ENCODE measurements at regions not wholly inside any gene's neighbourhood (a gene's known extent, or its start where the extent isn't known, plus 50 kb on each side); places are given as distances from the start of the nearest gene placed in this dataset.
"Not testable (repeated sequence)": the region's sequence is repeated elsewhere in the genome, so short reads cannot be mapped to it uniquely, and the experiment has no call there.

DNA sequence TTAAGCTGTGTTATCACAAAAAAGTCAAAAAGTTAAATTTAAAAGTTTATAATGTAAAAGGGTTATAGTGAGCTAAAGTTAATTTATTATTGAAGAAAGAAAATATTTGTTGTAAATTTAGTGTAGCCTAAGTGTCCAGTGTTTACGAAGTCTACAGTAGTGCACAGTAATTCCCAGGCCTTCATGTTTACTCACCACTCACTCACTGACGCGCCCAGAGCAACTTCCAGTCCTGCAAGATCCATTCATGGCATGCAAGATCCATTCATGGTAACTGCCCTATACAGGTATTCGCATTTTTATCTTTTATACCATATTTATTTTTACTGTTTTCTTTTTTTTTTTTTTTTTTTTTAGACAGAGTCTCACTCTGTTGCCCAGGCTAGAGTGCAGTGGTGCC, 69.5 kb downstream of the TPRA1 start:
- no peak for DNase-seq

DNA sequence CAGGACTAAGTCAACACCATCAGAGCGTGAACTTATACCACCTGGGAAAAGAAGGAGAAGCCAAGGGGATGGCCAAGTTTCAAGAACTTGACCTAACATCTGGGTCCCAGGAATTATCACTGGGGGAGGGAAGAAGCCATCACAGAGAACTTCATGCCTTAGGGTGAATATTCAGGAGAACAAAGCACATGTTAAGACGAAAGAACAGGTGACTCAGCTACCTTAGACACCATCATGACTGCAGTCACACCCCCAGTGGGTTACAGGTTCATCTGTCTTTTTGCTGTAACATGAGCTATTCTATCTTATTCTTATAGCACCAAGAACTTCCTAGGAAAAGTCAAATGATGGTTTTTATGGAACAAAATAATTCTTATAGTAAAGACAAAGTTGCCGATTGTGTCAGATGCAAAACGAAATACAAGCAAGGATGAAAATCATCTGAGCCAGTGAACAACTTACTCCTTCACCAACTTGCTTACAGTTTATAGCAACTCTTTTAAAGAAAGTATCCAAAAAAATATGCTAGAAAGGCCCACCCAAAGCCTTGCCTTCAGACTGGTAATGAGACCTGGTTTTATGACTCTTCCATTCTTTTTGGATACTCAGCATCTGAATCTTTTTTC, 72.0 kb downstream of the TPRA1 start:
- no peak for DNase-seq

DNA sequence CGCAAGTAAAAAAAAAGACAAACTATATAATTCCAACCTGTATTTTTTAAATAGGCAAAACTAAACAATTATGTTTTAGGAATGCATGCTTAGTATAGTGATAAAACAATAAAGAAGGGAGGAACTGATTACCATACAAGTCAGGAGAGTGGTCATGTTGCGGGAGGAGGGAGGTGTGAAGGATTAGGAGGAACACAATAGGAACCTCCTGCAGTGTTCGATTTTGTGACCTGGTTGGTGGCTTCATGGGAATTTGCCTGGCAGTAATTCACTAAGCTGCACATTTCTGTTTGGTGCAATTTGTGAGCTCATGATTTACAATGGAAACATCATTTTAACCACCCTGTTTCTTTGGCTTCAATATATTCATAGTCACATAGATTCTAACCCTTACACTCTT, 78.3 kb downstream of the TPRA1 start:
- DNase-seq: no peak

DNA sequence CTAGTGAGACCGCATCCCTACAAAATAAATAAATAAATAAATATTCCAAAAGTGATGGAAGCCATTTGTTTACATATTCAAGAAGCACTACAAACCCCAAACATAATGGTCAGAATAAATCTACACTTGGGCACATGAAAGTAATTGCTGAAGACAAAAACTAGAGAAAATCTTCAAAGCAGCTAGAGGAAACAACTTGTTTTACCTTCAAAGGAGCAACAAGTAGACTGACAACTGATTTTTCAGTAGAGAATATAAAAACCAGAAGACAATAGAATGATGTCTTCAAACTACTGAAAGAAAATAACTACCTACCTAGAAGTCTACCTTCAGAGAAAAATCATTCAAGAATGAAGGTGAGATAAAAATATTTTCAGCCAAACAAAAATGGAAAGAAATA, 89.4 kb downstream of the TPRA1 start:
- no peak for DNase-seq

DNA sequence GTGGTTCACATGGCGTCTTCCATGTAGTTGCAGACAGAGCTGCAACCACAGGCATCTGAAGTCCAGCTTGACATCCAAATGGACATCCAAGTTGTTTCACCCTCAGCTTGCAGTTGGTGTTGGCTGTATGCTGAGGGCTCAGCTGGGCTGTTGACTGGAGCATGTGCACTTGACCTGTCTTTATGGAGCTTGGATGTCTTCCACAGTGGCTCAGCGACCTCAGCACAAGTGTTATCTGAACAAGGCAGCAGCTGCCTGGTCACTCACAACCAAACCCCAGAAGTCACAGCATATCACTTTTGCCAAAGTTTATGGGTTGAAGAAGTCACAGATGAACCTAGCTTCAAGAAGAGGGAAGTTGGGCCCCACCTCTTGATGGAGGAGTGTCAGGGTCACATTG, 92.9 kb downstream of the TPRA1 start:
- no peak for DNase-seq

DNA sequence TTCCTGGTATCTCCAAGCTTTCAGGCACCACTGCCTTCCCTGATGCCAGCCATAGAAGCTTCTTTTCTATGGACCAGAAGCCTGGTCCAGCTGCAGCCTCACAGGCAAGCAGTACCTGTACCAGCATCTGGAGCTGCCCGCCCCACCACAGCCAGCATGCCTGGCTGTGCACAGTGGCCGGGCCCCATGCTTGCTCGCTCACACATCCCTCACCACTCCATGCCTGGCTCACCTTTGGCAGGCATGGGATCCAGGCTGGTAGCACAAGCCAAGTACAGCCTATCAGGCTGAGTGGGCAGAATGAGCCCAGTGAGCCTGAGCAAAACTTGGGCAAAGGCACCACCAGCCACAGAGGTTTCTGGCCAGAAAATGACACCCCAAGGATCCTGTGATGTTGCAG, 93.4 kb downstream of the TPRA1 start:
- DNase-seq: no peak

DNA sequence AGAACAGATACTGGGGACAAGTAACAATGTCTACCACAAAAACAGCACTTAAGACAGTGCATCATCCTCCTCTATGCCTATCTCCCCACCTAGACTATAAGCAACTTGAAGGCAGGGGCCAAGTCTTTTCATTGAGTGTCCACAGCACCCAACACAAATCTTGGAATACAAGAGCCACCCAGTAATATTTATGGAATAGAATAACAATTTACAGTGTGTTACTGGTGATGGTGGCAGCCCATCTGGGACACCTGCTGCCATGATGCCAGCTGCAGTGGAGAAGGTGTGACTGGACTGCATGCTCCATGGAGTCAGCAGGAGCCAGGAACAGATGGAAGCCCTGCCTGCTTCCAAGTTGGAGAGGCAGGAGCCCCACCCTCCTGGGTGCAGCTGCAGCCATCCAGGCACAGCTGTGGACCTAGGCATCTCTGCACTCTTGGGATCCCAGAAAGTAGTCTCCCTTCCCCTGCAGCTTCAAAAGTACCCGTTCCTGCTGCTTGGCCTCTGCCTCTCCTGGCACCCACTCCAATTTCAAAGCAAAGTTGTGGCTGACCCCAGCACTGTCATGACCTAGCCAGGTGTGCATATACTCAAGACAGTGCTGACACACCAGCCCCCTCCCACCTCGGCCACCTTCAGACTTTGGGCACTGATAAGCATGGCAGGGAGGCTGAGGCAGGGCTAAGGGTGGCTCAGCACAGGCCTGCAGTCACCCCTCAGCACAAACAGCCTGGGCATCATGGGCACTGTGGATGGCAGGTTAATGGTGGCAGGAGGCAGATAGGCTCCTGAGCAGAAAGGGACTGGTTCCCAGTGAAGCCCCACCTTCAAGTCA, 94.5 kb downstream of the TPRA1 start:
- DNase-seq: no peak

DNA sequence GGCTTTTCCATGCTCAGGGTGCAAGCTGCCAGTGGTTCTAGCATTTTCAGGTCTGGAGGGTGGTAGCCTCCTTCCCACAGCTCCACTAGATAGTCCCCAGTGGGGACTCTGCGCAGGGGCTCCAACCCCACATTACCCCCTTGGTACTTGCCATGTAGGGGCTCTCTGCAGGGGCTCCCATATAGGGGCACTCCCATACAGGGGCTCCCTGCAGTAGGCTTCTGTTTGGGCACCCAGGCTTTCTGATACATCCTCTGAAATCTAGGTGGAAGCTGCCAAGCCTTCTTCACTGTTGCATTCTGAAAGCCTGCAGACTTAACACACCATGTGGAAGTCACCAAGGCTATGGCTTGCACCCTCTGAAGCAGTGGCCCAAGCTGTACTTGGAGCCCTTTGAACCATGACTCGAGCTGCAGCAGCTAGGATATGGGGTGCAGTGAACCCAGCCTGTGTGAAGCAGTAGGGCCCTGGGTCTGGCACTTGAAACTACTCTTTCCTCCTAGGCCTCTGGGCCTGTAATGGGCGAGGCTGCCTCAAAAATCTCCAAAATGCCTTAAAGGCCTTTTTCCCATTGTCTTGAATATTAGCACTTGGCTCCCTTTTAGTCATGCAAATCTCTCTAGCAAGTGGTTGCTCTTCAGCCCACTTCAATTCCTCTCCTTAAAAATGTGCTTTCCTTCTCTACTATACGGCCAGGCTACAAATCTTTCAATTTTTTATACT, 96.4 kb downstream of the TPRA1 start:
- no peak for DNase-seq

DNA sequence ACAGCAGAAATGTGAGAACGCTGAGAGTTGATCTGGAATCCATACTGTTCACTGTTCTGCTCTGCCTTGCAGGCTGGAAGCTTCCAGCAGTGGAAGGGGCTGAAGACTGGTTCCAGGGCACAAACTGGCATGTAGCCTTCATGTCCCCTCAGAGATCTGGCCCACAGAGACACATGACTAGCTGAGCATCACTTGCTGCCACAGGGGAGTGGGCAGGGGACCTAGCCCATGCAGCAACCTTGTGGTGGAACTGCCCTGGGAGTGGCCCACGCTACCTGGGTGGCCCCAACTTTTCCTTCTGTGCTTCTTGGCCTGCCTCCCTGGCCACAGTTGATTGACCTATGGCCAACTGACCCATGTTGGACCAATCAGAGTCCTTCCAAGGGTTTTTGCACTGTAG, 98.1 kb downstream of the TPRA1 start:
- DNase-seq: no peak

DNA sequence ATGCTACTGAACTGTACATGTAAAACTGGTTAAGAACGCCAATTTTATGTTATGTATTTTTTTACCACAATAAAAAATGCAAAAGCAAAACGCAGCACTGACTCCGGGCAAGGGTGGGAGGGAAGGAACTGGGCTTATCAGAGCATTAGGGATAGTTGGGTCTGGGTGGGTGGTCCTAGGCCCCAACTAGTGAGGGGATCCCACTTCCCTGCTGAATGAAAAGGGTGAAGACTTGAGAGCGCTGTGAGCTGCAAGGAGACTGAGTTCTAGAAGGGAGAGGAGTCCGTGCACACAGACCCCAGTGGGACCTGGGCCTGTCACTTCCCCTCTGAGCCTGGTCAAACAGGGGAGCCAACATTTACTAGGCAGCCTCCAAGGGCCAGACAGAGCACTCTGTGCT, 98.6 kb downstream of the TPRA1 start:
- no peak for DNase-seq

DNA sequence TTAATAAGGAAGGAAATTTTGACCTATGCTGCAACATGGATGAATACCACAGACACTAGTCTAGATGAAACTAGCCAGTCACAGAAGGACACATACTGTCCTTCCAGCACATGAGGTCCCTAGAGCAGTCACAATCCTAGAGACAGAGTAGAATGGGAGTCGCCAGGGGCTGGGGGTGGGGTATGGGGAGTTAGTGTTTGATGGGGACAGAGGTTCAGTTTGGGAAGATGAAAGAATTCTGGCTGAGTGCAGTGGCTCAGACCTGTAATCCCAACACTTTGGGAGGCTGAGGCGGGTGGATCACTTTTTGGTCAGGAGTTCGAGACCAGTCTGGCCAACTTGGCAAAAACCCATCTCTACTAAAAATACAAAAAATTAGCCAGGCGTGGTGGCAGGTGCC, 99.2 kb downstream of the TPRA1 start:
- DNase-seq: no peak

DNA sequence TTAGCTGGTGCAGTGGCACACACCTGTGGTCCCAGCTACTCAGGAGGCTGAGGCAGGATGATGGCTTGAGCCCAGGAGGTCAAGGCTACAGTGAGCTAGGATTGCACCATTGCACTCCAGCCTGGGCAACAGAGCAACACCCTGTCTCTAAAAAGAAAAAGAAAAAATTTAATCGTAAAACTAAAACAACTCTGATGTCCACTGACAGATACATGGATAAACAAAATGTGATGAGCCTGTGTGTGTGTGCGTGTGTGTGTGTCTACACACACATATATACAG, 99.6 kb downstream of the TPRA1 start:
- DNase-seq: not testable (repeated sequence)

DNA sequence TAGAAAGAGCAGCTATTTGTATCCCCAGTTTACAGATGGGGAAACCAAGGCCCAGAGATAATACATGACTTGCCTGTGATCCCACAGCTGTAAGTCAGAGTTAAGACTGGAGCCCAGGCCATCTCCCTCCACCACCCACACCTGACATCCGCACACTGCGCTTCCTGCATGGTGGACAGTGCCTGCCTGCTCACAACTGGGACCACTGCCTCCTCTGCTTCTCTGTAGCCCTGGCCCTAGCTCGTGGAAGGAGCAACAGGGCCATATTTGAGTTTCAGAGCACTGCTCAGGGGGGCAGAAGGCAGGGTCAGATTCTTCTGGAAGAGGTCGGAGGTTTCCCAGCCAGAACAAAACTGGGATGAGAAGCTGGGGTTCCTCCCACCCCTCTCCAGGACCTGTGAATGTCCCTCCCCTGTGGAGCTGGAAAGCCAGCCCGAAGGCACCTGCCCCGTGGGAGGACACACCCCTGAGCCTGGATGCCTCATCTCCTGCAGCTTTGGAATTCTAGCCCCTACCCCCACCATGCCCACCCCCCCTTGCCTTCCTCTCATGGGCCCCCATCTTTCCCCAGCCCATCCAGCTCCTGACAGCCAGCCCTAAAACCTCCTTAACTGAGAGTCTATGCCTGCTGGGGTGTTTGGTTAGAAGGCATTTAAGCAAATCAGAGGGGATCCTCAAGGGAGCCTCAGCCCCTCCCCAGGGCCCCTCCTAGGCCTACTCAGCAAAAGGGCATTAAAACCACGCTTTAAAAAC, 100.1 kb downstream of the TPRA1 start:
- no peak for DNase-seq

DNA sequence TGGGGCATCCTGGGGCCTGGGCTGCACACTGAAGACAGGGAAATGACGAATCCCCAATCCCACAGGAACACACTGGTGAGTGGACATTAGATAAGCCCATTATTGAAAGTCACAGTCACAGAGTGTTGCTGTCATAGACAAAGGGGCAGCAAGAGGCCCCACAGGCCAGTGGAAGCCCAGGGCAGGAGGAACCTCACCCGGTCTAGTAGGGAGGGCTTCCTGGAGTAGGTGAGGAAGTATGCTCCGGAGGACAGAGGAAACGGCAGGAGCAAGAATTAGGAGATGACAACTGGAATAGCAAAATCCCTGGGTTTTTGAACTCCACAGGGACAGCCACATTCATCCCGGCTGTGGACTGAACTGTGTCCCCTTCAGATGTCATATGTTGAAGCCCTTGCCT, 101.2 kb downstream of the TPRA1 start:
- DNase-seq: no peak

DNA sequence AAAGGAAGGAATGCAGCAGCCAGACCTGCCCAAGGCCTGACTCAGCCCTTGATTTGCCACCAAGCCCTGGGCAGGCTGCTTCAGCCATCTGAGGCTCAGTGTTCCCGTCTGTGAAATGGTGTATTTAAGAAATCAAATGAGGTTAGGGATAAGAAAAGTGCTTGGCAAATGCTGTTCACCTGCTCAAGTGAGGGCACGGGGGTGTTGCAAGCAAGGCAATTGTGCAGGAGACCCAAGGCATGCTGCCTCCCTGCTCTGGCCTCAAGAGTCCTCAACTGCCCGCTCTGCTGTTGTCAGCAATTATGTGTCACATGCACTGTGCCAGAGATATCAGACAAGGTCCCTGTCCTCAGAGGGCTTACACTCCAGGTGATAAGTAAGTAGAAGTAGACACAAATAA, 101.8 kb downstream of the TPRA1 start:
- DNase-seq: no peak

DNA sequence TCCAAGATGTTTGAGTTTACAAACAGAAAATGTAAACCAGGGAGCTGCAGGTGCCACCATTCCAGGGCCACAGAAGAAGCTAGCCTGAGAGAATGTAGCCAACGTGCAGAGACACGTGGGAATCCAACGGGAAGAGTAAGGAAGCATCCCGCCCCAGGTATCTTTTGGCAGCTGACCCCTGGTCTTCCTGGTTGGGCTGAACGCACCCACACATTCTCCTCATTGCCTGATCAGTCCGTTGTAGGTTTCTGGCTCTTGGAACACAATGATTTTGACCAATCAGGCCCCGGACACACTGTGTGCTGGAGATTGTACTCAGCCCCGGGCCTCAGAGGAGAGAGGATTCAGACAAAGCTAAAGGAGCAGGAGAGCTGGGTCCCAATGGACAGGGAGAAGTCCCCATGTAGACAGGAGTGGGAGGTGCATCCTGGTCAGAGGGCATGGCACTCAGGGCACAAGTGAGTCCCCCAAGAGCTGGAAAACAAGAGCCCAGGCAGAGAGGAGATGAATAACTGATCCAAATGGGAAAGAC, 102.3 kb downstream of the TPRA1 start:
- no peak for DNase-seq

DNA sequence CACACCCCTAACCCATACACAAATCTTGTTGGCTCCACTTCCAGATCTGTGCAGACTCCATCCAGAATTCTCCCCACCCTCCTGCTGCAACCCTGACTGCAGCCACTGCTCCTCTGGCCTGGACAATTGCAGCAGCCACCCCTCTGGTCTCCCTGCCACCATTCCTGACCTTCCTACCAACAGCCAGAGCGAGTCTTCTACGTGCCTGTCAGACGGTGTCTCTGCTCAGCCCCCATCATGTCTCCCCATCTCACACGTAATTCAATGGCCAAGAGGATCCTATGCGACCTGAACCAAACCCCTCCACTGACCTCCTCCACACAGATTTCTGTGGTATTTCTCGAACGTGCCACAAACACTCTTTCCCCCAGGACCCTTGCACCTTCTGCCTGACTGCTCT, 103.3 kb downstream of the TPRA1 start:
- no peak for DNase-seq

DNA sequence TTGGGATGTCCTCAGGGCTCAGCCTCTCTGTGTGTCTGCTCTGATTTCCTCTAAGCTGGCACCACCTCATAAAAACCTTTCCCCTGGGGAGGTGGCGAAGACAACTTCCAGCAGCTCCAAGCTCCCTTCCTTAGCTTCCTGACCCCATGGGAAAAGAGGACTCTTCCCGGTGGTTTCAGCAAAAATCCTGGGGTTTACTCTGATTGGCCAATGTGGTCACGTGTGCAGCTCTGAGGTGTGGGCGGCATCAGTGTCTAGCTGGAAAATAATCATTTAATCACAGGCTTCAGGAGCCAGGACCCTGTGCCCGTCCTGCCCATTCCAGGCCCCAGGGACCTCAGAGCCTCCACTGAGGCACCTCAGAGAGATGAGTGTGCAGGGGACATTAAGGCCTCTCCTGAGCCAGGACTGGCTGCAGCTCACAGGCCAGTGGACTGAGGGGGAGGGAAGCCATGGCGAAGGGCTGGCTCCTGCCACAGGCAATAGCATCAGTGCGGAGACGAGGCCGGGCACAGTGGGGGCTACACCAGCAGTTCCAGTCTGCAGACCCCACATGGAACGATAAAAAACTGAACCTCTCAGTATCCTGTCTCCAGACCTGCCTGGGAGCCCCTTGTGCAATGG, 104.1 kb downstream of the TPRA1 start:
- DNase-seq: no peak

DNA sequence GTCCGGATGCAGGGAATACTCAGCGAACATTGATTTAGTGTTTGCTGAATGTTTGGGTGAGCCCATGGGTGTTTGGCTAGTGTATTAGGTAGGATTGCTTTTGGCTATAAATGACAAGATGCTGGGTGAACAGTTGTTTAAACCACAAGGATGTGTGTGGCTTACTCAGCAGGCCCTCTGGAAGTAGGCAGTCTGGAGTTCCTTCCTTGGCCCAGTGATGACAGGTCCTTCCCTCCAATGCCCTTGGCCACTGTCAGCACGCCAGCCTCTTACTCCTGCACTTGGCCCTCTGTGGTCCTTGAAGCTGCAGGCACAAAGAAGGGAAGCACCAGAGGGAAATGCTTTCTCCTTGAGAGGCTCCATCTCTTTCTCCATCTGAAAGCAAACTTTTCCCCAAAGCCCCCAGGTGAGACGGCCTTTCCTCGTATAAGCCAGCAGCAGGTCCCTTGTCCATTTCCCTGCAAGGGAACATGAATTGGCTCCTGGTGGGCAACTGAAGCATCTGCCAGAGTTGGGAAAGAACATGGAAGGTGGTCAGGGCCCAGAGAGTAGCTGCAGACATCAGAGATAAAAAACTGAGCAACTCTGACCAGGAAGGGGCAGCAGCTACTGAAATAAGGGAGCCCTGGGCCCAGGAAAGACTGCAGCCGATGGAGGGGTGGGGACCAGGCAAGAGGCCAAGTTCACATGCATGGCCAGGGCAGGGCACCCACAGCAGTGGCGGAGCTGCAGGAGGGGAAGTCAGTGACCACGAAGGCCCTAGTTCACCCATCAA, 105.0 kb downstream of the TPRA1 start:
- DNase-seq: peak; percentile 50

DNA sequence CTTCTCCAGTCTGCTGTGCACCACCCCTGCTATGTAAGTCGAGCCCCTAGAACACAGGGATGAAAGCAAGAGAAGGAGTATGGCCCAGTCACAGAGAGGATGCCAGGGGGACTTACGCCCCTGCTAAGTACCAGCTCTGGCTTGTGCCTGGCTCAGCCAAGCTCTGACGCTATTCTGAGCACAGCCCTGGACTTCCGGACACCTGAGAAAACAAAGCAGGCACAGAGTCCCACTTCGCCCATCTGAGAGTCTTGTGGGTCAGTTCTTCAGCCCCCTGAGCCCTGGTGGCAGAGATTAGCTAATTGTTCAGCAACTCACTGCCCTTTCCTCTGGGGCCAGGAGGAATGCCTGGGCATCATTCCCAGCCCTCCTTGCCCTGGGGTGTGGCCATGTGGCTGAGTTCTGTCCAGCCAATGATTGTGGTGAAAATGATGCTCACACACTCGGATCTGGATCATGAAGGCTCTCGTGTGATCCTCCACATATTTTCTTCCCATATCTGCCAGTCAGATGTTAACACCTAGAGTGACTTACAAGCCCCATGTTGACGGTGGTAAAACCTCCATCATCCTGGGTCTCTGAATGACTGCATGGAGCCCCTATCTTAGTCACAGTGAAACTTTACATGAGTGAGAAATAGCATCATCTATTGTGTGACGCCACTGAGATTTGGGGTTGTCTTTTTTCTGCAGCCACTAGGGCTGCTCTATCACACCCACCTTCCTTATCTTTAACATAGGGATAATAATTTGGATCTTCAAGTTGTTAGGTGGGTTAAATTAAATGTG, 105.7 kb downstream of the TPRA1 start:
- peak; percentile 62 for DNase-seq

DNA sequence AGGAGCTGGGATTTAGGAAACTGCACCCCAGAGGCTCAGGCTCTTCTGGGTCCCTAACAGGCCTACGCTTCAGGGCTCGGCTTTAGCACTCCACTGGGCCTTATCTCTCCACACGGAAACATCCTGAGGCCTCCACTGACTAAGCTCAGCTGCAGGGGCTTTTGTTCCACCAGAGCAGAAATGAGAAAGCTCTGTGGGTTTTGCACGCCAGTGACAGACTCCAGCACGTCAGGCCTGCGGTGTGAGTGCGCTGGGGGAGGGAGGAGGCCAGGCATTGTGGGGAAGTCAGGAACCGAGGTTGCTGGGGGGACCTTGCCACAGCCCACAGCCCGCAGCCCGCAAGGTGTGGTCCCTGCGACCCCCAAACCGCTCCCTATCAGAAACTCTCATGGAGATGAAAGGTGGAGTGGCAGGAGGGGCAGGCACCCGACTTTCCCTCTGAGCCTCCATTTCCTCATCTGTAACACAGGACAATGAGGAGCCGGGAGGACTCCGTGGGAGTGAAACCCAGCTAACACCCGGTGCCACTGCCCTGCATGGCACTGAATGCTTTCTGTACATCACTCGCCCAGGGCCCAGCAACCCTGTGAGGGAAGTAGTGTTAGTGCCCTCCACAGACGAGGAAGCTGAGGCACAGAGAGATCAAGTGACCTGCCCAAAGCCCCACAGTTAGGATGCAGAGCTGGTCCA, 106.5 kb downstream of the TPRA1 start:
- DNase-seq: peak; percentile 92
